ENCODE measurements at regions not wholly inside any gene's neighbourhood (a gene's known extent, or its start where the extent isn't known, plus 50 kb on each side); places are given as distances from the start of the nearest gene placed in this dataset.

- DNase-seq (ENCODE audit: extremely low read depth, insufficient read length) = no peak
- TF ChIP-seq CTCF (IDR thresholded peaks at IDR 0.05; ENCODE audit: insufficient read depth, low read length, poor library complexity, severe bottlenecking) = no peak
- Histone ChIP-seq H3K4me3 (replicated peaks; ENCODE audit: low read depth, low read length) (no peak overlapping the region), H3K36me3 (ENCODE audit: control insufficient read depth, insufficient read depth, low read length) (no peaks in the 10 kb centered on the region), H3K27me3 (replicated peaks; ENCODE audit: control insufficient read depth, insufficient read depth, low read length) (no peaks in the 10 kb centered on the region)
Measured at GRCh38 chr18:39611381-39612100, 2045.9 kb upstream of the CELF4 start.

GRCh38 chr18:39607034-39607433 lies 2041.4 kb upstream of the CELF4 start:
- H3K36me3 ChIP-seq (ENCODE audit: control insufficient read depth, insufficient read depth, low read length) = no peaks in the 10 kb centered on the region
- DNase-seq (ENCODE audit: extremely low read depth, insufficient read length) = no peak
- TF ChIP-seq CTCF (IDR thresholded peaks at IDR 0.05; ENCODE audit: insufficient read depth, low read length, poor library complexity, severe bottlenecking) = no peak
- H3K4me3 ChIP-seq (replicated peaks; ENCODE audit: low read depth, low read length) = no peak overlapping the region
- no peaks in the 10 kb centered on the region for H3K27me3 ChIP-seq (replicated peaks; ENCODE audit: control insufficient read depth, insufficient read depth, low read length)

- Histone ChIP-seq H3K27me3 (replicated peaks; ENCODE audit: control insufficient read depth, insufficient read depth, low read length) (no peaks in the 10 kb centered on the region), H3K36me3 (ENCODE audit: control insufficient read depth, insufficient read depth, low read length) (no peaks in the 10 kb centered on the region), H3K4me3 (replicated peaks; ENCODE audit: low read depth, low read length) (no peak overlapping the region)
- DNase-seq (ENCODE audit: extremely low read depth, insufficient read length) = no peak
- no peak for TF ChIP-seq CTCF (IDR thresholded peaks at IDR 0.05; ENCODE audit: insufficient read depth, low read length, poor library complexity, severe bottlenecking)
Measured at GRCh38 chr18:39604836-39605235, 2039.2 kb upstream of the CELF4 start.

GRCh38 chr18:39602131-39602530 lies 2036.5 kb upstream of the CELF4 start:
- H3K36me3 ChIP-seq (ENCODE audit: control insufficient read depth, insufficient read depth, low read length) = no peaks in the 10 kb centered on the region
- DNase-seq (ENCODE audit: extremely low read depth, insufficient read length) = no peak
- TF ChIP-seq CTCF (IDR thresholded peaks at IDR 0.05; ENCODE audit: insufficient read depth, low read length, poor library complexity, severe bottlenecking) = no peak
- no peaks in the 10 kb centered on the region for H3K27me3 ChIP-seq (replicated peaks; ENCODE audit: control insufficient read depth, insufficient read depth, low read length)
- no peak overlapping the region for H3K4me3 ChIP-seq (replicated peaks; ENCODE audit: low read depth, low read length)

GRCh38 chr18:39600894-39601293 lies 2035.3 kb upstream of the CELF4 start:
- no peak for DNase-seq (ENCODE audit: extremely low read depth, insufficient read length)
- Histone ChIP-seq H3K36me3 (ENCODE audit: control insufficient read depth, insufficient read depth, low read length) (no peaks in the 10 kb centered on the region), H3K27me3 (replicated peaks; ENCODE audit: control insufficient read depth, insufficient read depth, low read length) (no peaks in the 10 kb centered on the region), H3K4me3 (replicated peaks; ENCODE audit: low read depth, low read length) (no peak overlapping the region)
- TF ChIP-seq CTCF (IDR thresholded peaks at IDR 0.05; ENCODE audit: insufficient read depth, low read length, poor library complexity, severe bottlenecking) = no peak

GRCh38 chr18:39599251-39599650 lies 2033.7 kb upstream of the CELF4 start:
- Histone ChIP-seq H3K27me3 (replicated peaks; ENCODE audit: control insufficient read depth, insufficient read depth, low read length) (no peaks in the 10 kb centered on the region), H3K36me3 (ENCODE audit: control insufficient read depth, insufficient read depth, low read length) (no peaks in the 10 kb centered on the region), H3K4me3 (replicated peaks; ENCODE audit: low read depth, low read length) (no peak overlapping the region)
- no peak for DNase-seq (ENCODE audit: extremely low read depth, insufficient read length)
- no peak for TF ChIP-seq CTCF (IDR thresholded peaks at IDR 0.05; ENCODE audit: insufficient read depth, low read length, poor library complexity, severe bottlenecking)

Measured in GM06990 (cell line).